ENCODE measurements at regions not wholly inside any gene's neighbourhood (a gene's known extent, or its start where the extent isn't known, plus 50 kb on each side); places are given as distances from the start of the nearest gene placed in this dataset.

DNA sequence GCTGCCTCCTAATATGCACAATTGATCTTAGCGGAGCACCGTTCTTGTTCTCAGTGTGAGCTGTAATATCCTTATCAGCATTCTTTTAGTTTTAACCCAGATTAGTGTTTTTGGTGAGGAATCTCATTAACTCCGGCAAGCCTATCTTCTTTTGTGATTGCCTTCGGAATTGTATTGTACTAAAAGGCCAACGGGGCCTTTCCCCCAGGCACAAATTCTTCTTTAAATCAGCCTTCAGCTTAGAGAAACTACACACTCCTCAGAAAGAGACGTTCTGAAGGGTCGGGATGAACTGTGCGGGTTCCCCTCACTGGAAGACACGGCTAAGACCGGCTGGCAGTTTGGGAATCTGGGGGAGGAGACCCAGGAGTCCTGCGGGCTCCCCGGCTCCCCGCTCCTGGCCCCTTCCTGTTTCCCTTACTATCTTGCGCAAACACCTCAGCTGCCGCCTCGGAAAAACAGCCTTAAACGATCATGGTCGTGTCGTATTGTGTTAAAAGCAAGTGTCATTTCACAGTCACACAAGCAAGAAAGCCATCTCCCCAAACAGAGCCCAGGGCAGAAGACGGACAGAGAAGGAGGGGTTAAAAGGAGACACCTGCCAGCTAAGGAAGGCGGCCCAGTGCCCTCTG, 353.1 kb upstream of the IRX2 start:
- ATAC-seq: no peak
- TF ChIP-seq POLR2A (IDR thresholded peaks at IDR 0.05) (no peak), CTCF (IDR thresholded peaks at IDR 0.05) (no peak)
- Histone ChIP-seq H3K4me1 (no peaks in the 10 kb centered on the region), H3K4me3 (no peak overlapping the region), H3K9me3 (no peaks in the 10 kb centered on the region), H3K27me3 (no peaks in the 10 kb centered on the region), H3K27ac (no peak overlapping the region), H3K36me3 (replicated peaks in 1 of 2; ENCODE audit: insufficient read depth in 1 of 2, low read depth in 2 of 2) (no peaks in the 10 kb centered on the region)
- no peak for DNase-seq
- 8 to 13% methylated on average over 20 of the region's 21 CpGs for WGBS, 2 donors
- intact Hi-C loops (cut with DNase I): no loop called here

DNA sequence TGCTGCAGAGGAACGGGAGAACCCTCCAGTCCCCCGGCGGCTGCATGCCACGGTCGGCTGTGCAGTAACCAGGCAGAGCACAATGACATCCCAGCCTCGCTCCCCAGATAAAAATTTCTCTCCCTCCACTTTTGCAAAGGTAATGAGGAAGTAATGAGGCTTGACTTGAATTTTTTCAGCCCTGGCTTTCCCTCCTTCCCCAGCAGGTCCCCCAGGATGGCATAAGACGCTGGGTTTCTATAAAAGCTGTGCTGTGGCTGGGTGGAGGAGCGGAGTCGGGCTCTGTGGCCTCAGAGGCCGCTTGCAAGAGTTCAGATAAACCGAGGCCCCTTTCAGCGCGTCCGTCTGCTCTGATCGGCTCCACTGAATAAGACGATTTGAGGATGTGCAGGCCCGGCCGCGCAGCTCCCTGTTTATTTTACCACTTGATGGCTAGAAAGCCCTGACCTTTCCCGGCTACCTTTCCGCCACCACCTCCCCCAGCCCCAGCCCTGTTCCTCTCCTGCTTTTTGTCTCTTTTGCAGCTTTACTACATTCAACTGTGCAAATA, 351.9 kb upstream of the IRX2 start:
- no peak for ATAC-seq
- H3K4me1 ChIP-seq: no peaks in the 10 kb centered on the region
- intact Hi-C loops (cut with DNase I): no loop called here
- no peak overlapping the region for H3K27ac ChIP-seq
- H3K9me3 ChIP-seq: no peaks in the 10 kb centered on the region
- TF ChIP-seq CTCF (IDR thresholded peaks at IDR 0.05) (no peak), POLR2A (IDR thresholded peaks at IDR 0.05) (no peak)
- no peaks in the 10 kb centered on the region for H3K27me3 ChIP-seq
- H3K4me3 ChIP-seq: no peak overlapping the region
- WGBS, 2 donors: 16 to 22% methylated on average over 16 to 21 of the region's 21 CpGs
- no peak for DNase-seq
- no peaks in the 10 kb centered on the region for H3K36me3 ChIP-seq (replicated peaks in 1 of 2; ENCODE audit: insufficient read depth in 1 of 2, low read depth in 2 of 2)

DNA sequence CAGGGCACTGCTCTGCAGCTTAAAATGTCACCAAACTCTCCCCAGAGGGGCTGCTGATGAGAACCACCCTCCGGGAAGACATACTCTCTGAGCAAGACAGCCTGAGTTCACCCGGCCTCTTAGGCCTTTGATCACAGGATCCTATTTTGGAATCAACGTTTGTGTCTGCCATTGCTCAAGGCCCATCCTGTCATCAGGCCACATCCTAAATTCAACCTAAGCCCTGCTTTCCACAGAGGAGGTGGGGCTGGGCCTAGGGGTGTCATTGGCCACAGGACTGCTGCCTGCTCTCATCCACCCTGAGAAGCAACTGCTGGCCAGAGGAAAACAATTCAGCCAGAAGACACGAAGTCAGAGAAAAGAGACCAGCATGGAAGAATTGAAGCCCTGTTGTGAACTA, 351.1 kb upstream of the IRX2 start:
- WGBS, 2 donors: 39 to 60% methylated on average over 4 of the region's 4 CpGs
- no peak for ATAC-seq
- TF ChIP-seq POLR2A (IDR thresholded peaks at IDR 0.05) (no peak), CTCF (IDR thresholded peaks at IDR 0.05) (no peak)

GRCh38 chr5:3101561-3101960, 350.1 kb upstream of the IRX2 start:
- no peaks in the 10 kb centered on the region for H3K4me1 ChIP-seq
- no peak for TF ChIP-seq POLR2A (IDR thresholded peaks at IDR 0.05)
- no peak for TF ChIP-seq CTCF (IDR thresholded peaks at IDR 0.05)
- ATAC-seq: no peak
- DNase-seq: no peak
- no peaks in the 10 kb centered on the region for H3K27me3 ChIP-seq
- no peaks in the 10 kb centered on the region for H3K36me3 ChIP-seq (replicated peaks in 1 of 2; ENCODE audit: insufficient read depth in 1 of 2, low read depth in 2 of 2)
- intact Hi-C loops (cut with DNase I): no loop called here
- WGBS, 2 donors: 22 to 27% methylated on average over 6 of the region's 6 CpGs
- H3K27ac ChIP-seq: no peak overlapping the region
- H3K9me3 ChIP-seq: no peaks in the 10 kb centered on the region
- no peak overlapping the region for H3K4me3 ChIP-seq

More for the DNA sequence above, 351.1 kb upstream of the IRX2 start:
- Histone ChIP-seq H3K4me1 (no peaks in the 10 kb centered on the region), H3K9me3 (no peaks in the 10 kb centered on the region), H3K27ac (no peak overlapping the region), H3K27me3 (no peaks in the 10 kb centered on the region), H3K4me3 (no peak overlapping the region), H3K36me3 (replicated peaks in 1 of 2; ENCODE audit: insufficient read depth in 1 of 2, low read depth in 2 of 2) (no peaks in the 10 kb centered on the region)
- no peak for DNase-seq
- intact Hi-C loops (cut with DNase I): no loop called here

Data from body of pancreas (tissue), 4 donors.